ENCODE measurements at regions not wholly inside any gene's neighbourhood (a gene's known extent, or its start where the extent isn't known, plus 50 kb on each side); places are given as distances from the start of the nearest gene placed in this dataset.

- no peaks in the 10 kb centered on the region for H3K36me3 ChIP-seq (ENCODE audit: control insufficient read depth in 1 of 2, insufficient read depth in 2 of 2, low read length in 2 of 2)
- H3K4me2 ChIP-seq (ENCODE audit: low read length), result no peak overlapping the region
- no peak overlapping the region for H3K4me3 ChIP-seq (replicated peaks in 1 of 2; ENCODE audit: low read depth in 1 of 2, low read length in 2 of 2)
- H3K9me3 ChIP-seq (ENCODE audit: control insufficient read depth in 1 of 2, insufficient read depth in 1 of 2, low read depth in 1 of 2, low read length in 2 of 2), result no peaks in the 10 kb centered on the region
- CTCF ChIA-PET, result no interaction called here
- RAD21 ChIA-PET (ENCODE audit: low non-redundant PET in 1 of 2, low total read pairs in 2 of 2, uncharacterized antibody in 2 of 2, unreplicated experiment in 2 of 2), result no interaction called here
- H3K9me2 ChIP-seq (ENCODE audit: insufficient read depth), result no peaks in the 10 kb centered on the region
- no peaks in the 10 kb centered on the region for H4K20me1 ChIP-seq (ENCODE audit: insufficient read depth)
- BruUV-seq (replicated peaks), result no TSS peak
- H3K9ac ChIP-seq (ENCODE audit: low read length), result no peak overlapping the region
- no peaks in the 10 kb centered on the region for H3K4me1 ChIP-seq (ENCODE audit: control insufficient read depth in 1 of 2, insufficient read depth in 2 of 2, low read length in 2 of 2)
- H3K27ac ChIP-seq (ENCODE audit: low read depth, low read length), result no peak overlapping the region
- H2AFZ ChIP-seq (ENCODE audit: low read depth, low read length, poor library complexity, severe bottlenecking), result no peak overlapping the region
- no peaks in the 10 kb centered on the region for H3K27me3 ChIP-seq (ENCODE audit: insufficient read depth, low read length)
- DNase-seq (ENCODE audit: low read depth, low spot score), result no peak
- intact Hi-C loops (cut with micrococcal nuclease), result no loop called here
- POLR2A ChIA-PET, result no interaction called here
- TF ChIP-seq TCF7L2 (IDR thresholded peaks at IDR 0.05; ENCODE audit: borderline replicate concordance, extremely low read depth, insufficient read depth, insufficient read length) (no peak), CEBPB (IDR thresholded peaks at IDR 0.05; ENCODE audit: low read depth) (no peak), CBX3 (IDR thresholded peaks at IDR 0.05; ENCODE audit: low read depth) (no peak), RAD21 (IDR thresholded peaks at IDR 0.05; ENCODE audit: low read depth) (no peak), ATF3 (IDR thresholded peaks at IDR 0.05) (no peak)
- H3K79me2 ChIP-seq (ENCODE audit: insufficient read depth, low read length), result no peaks in the 10 kb centered on the region
- ATAC-seq, result no peak
Observed at GRCh38 chr4:152074088-152074437, 313.3 kb upstream of the GATB start.

- no peak for ATAC-seq
- CTCF ChIA-PET, result no interaction called here
Observed at GRCh38 chr4:152073351-152074087, 312.7 kb upstream of the GATB start.

More at GRCh38 chr4:152073351-152074087, 312.7 kb upstream of the GATB start:
- ChIA-PET POLR2A (no interaction called here), RAD21 (ENCODE audit: low non-redundant PET in 1 of 2, low total read pairs in 2 of 2, uncharacterized antibody in 2 of 2, unreplicated experiment in 2 of 2) (no interaction called here)
- H2AFZ ChIP-seq (ENCODE audit: low read depth, low read length, poor library complexity, severe bottlenecking), result no peak overlapping the region
- no peaks in the 10 kb centered on the region for H4K20me1 ChIP-seq (ENCODE audit: insufficient read depth)
- H3K9me2 ChIP-seq (ENCODE audit: insufficient read depth), result no peaks in the 10 kb centered on the region
- H3K79me2 ChIP-seq (ENCODE audit: insufficient read depth, low read length), result no peaks in the 10 kb centered on the region
- no peaks in the 10 kb centered on the region for H3K27me3 ChIP-seq (ENCODE audit: insufficient read depth, low read length)
- H3K36me3 ChIP-seq (ENCODE audit: control insufficient read depth in 1 of 2, insufficient read depth in 2 of 2, low read length in 2 of 2), result no peaks in the 10 kb centered on the region
- intact Hi-C loops (cut with micrococcal nuclease), result no loop called here
- H3K4me1 ChIP-seq (ENCODE audit: control insufficient read depth in 1 of 2, insufficient read depth in 2 of 2, low read length in 2 of 2), result no peaks in the 10 kb centered on the region
- H3K4me2 ChIP-seq (ENCODE audit: low read length), result no peak overlapping the region
- H3K9ac ChIP-seq (ENCODE audit: low read length), result no peak overlapping the region
- no TSS peak for BruUV-seq (replicated peaks)
- H3K4me3 ChIP-seq (replicated peaks in 1 of 2; ENCODE audit: low read depth in 1 of 2, low read length in 2 of 2), result no peak overlapping the region
- H3K9me3 ChIP-seq (ENCODE audit: control insufficient read depth in 1 of 2, insufficient read depth in 1 of 2, low read depth in 1 of 2, low read length in 2 of 2), result no peaks in the 10 kb centered on the region
- DNase-seq (ENCODE audit: low read depth, low spot score), result no peak
- no peak overlapping the region for H3K27ac ChIP-seq (ENCODE audit: low read depth, low read length)
- no peak for TF ChIP-seq JUND (IDR thresholded peaks at IDR 0.05)
- no peak for TF ChIP-seq POLR2AphosphoS5 (IDR thresholded peaks at IDR 0.05; ENCODE audit: low read depth, low read length)
- TF ChIP-seq ZFX (IDR thresholded peaks at IDR 0.05), result no peak
- TF ChIP-seq CEBPB (IDR thresholded peaks at IDR 0.05; ENCODE audit: low read depth), result 0 out of 2 replicates have a peak, but pooled peaks have one; percentile 15
